GM12878 (cell line): ENCODE measurements at regions not wholly inside any gene's neighbourhood (a gene's known extent, or its start where the extent isn't known, plus 50 kb on each side); places are given as distances from the start of the nearest gene placed in this dataset.

Source experiments
- REST ChIP-seq: IDR thresholded peaks from 2 replicates; pipeline ENCODE4 v1.6.1; 2012; ENCODE audit warnings: mild to moderate bottlenecking, low read depth, low read length
- SP1 ChIP-seq: IDR thresholded peaks from one replicate; pipeline ENCODE4 v1.6.1; 2011; ENCODE audit warnings: low read depth, low read length

- TF ChIP-seq REST = no peak
- TF ChIP-seq SP1 = no peak
Observed at GRCh38 chr2:184312970-184313369, 285.4 kb upstream of the ZNF804A start.
